ENCODE measurements at regions not wholly inside any gene's neighbourhood (a gene's known extent, or its start where the extent isn't known, plus 50 kb on each side); places are given as distances from the start of the nearest gene placed in this dataset.
"Not testable (repeated sequence)": the region's sequence is repeated elsewhere in the genome, so short reads cannot be mapped to it uniquely, and the experiment has no call there.

DNA sequence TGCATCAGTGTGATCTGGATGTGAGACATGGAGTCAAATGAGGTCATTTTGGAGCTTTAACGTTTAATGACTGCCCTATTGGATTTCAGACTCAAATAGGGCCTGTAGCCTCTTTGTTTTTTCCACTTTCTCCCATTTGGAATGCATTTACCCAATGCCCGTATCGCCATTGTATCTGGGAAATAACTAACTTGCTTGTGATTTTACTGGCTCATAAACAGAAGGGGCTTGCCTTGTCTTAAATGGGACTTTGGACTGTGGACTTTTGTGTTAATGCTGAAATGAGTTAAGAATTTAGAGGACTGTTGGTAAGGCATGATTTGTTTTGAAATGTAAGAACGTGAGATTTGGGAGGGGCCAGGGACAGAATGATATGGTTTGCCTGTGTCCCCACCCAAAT lies 494.6 kb downstream of the CHSY3 start:
- no peaks in the 10 kb centered on the region for H3K27me3 ChIP-seq
- no peak overlapping the region for H3K27ac ChIP-seq
- intact Hi-C loops (cut with DNase I): no loop called here
- no peak for DNase-seq
- no peak for TF ChIP-seq POLR2A (IDR thresholded peaks at IDR 0.05)
- TF ChIP-seq, protein P1, sequence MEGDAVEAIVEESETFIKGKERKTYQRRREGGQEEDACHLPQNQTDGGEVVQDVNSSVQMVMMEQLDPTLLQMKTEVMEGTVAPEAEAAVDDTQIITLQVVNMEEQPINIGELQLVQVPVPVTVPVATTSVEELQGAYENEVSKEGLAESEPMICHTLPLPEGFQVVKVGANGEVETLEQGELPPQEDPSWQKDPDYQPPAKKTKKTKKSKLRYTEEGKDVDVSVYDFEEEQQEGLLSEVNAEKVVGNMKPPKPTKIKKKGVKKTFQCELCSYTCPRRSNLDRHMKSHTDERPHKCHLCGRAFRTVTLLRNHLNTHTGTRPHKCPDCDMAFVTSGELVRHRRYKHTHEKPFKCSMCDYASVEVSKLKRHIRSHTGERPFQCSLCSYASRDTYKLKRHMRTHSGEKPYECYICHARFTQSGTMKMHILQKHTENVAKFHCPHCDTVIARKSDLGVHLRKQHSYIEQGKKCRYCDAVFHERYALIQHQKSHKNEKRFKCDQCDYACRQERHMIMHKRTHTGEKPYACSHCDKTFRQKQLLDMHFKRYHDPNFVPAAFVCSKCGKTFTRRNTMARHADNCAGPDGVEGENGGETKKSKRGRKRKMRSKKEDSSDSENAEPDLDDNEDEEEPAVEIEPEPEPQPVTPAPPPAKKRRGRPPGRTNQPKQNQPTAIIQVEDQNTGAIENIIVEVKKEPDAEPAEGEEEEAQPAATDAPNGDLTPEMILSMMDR (IDR thresholded peaks at IDR 0.05): no peak
- 80 to 88% (median 86%) methylated on average over 4 of the region's 4 CpGs for WGBS, 4 donors
- H3K4me3 ChIP-seq: no peak overlapping the region
- H3K36me3 ChIP-seq (replicated peaks in 1 of 2): no peaks in the 10 kb centered on the region
- H3K4me1 ChIP-seq (replicated peaks in 1 of 2): no peaks in the 10 kb centered on the region
- no peaks in the 10 kb centered on the region for H3K9me3 ChIP-seq (replicated peaks in 1 of 3)

GRCh38 chr5:130397727-130398126 lies 493.5 kb downstream of the CHSY3 start:
- WGBS, 4 donors: 85 to 100% (median 89%) methylated on average over 1 of the region's 1 CpG
- H3K4me3 ChIP-seq: not testable (repeated sequence)

GRCh38 chr5:130397132-130397531 lies 492.9 kb downstream of the CHSY3 start:
- WGBS, 4 donors: 54 to 82% (median 72%) methylated on average over 2 of the region's 2 CpGs
- H3K27ac ChIP-seq: no peak overlapping the region

More at GRCh38 chr5:130397727-130398126, 493.5 kb downstream of the CHSY3 start:
- H3K9me3 ChIP-seq (replicated peaks in 1 of 3); DNase-seq; H3K27me3 ChIP-seq; intact Hi-C loops (cut with DNase I); H3K36me3 ChIP-seq (replicated peaks in 1 of 2); H3K27ac ChIP-seq; H3K4me1 ChIP-seq (replicated peaks in 1 of 2): not testable (repeated sequence)

DNA sequence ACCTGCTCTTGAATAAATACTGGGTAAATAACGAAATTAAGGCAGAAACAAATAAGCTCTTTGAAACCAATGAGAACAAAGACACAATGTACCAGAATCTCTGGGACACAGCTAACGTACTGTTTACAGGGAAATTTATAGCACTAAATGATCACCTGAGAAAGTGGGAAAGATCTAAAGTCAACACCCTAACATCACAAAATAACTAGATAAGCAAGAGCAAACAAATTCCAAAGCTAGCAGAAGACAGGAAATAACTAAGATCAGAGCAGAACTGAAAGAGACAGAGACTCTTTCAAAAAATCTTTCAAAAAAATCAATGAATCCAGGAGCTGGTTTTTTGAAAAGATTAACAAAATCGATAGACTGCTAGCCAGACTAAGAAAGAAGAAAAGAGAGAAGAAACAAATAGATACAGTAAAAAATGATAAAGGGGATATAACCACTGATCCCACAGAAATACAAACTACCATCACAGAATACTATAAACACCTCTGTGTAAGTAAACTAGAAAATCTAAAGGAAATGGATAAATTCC lies 487.5 kb downstream of the CHSY3 start:
- not testable (repeated sequence) for H3K27me3 ChIP-seq
- 54 to 75% (median 60%) methylated on average over 3 of the region's 3 CpGs for WGBS, 4 donors

More at GRCh38 chr5:130397132-130397531, 492.9 kb downstream of the CHSY3 start:
- intact Hi-C loops (cut with DNase I): no loop called here
- TF ChIP-seq, protein P1 (IDR thresholded peaks at IDR 0.05): no peak
- no peak for TF ChIP-seq POLR2A (IDR thresholded peaks at IDR 0.05)
- Histone ChIP-seq H3K27me3 (no peaks in the 10 kb centered on the region), H3K9me3 (replicated peaks in 1 of 3) (no peaks in the 10 kb centered on the region), H3K36me3 (replicated peaks in 1 of 2) (no peaks in the 10 kb centered on the region), H3K4me3 (no peak overlapping the region), H3K4me1 (replicated peaks in 1 of 2) (no peaks in the 10 kb centered on the region)
- DNase-seq: no peak

GRCh38 chr5:130386155-130386554 lies 481.9 kb downstream of the CHSY3 start:
- no peaks in the 10 kb centered on the region for H3K4me1 ChIP-seq (replicated peaks in 1 of 2)
- no peaks in the 10 kb centered on the region for H3K27me3 ChIP-seq
- no peak overlapping the region for H3K27ac ChIP-seq
- no peaks in the 10 kb centered on the region for H3K36me3 ChIP-seq (replicated peaks in 1 of 2)
- intact Hi-C loops (cut with DNase I): no loop called here
- no peaks in the 10 kb centered on the region for H3K9me3 ChIP-seq (replicated peaks in 1 of 3)
- DNase-seq: no peak
- 39 to 61% (median 55%) methylated on average over 1 of the region's 1 CpG for WGBS, 4 donors
- TF ChIP-seq, protein P1 (IDR thresholded peaks at IDR 0.05): no peak
- no peak for TF ChIP-seq POLR2A (IDR thresholded peaks at IDR 0.05)
- no peak overlapping the region for H3K4me3 ChIP-seq

More for the DNA sequence above, 487.5 kb downstream of the CHSY3 start:
- H3K4me1 ChIP-seq (replicated peaks in 1 of 2); H3K4me3 ChIP-seq; intact Hi-C loops (cut with DNase I); DNase-seq; H3K27ac ChIP-seq; H3K9me3 ChIP-seq (replicated peaks in 1 of 3); H3K36me3 ChIP-seq (replicated peaks in 1 of 2): not testable (repeated sequence)
